GM23338 (cell line): ENCODE measurements at regions not wholly inside any gene's neighbourhood (a gene's known extent, or its start where the extent isn't known, plus 50 kb on each side); places are given as distances from the start of the nearest gene placed in this dataset.

Experiments used
- ATAC-seq: fragments of 200-7000 bp; cut with Tn5 transposase; 3 replicates; pipeline ENCODE4 v1.9.1; 2020
- DNase-seq: peaks from one replicate; pipeline ENCODE4 v3.0.0-alpha.2; 2015; ENCODE audit warnings: low spot score
- H2AFZ ChIP-seq: fragments of 200-600 bp; sonication (generic); 2 replicates; pipeline ENCODE4 v1.8.0; 2016; ENCODE audit warnings: antibody characterized with exemption, mild to moderate bottlenecking, moderate library complexity
- H3F3A ChIP-seq: fragments of 200-600 bp; sonication (generic); replicated peaks from 2 replicates; pipeline ENCODE4 v1.8.0; 2017; ENCODE audit warnings: antibody characterized with exemption, mixed run types, low read depth
- H3K27ac ChIP-seq: fragments of 200-600 bp; sonication (generic); 2 replicates; pipeline ENCODE4 v1.6.1; 2016; ENCODE audit warnings: low read depth
- H3K27me3 ChIP-seq: fragments of 200-600 bp; sonication (generic); 2 replicates; pipeline ENCODE4 v1.8.0; 2016; ENCODE audit warnings: mild to moderate bottlenecking, mixed run types, moderate library complexity; ENCODE audit not compliant: insufficient read depth
- H3K36me3 ChIP-seq: fragments of 200-600 bp; sonication (generic); 2 replicates; pipeline ENCODE4 v1.8.0; 2016; ENCODE audit warnings: mild to moderate bottlenecking; ENCODE audit not compliant: insufficient read depth
- H3K4me1 ChIP-seq: fragments of 200-600 bp; sonication (generic); 2 replicates; pipeline ENCODE4 v1.8.0; 2016; ENCODE audit warnings: mild to moderate bottlenecking, moderate library complexity; ENCODE audit not compliant: insufficient read depth
- H3K4me2 ChIP-seq: fragments of 200-600 bp; sonication (generic); 2 replicates; pipeline ENCODE4 v1.7.1; 2017; ENCODE audit warnings: mixed run types
- H3K4me3 ChIP-seq: fragments of 200-600 bp; sonication (generic); 2 replicates; pipeline ENCODE4 v1.6.1; 2016; ENCODE audit warnings: mixed run types
- H3K79me2 ChIP-seq: fragments of 200-600 bp; sonication (generic); replicated peaks from 2 replicates; pipeline ENCODE4 v1.8.0; 2017; ENCODE audit warnings: mild to moderate bottlenecking; ENCODE audit not compliant: insufficient read depth
- H3K9me2 ChIP-seq: fragments of 200-600 bp; sonication (generic); 2 replicates; pipeline ENCODE4 v1.8.0; 2017; ENCODE audit not compliant: insufficient read depth
- H4K20me1 ChIP-seq: fragments of 200-600 bp; sonication (generic); replicated peaks from 2 replicates; pipeline ENCODE4 v1.8.0; 2017; ENCODE audit warnings: mild to moderate bottlenecking; ENCODE audit not compliant: insufficient read depth
- H3K27ac Mint-ChIP-seq: 2 replicates; pipeline ENCODE4 v1.8.0; 2020; ENCODE audit warnings: inconsistent platforms, mild to moderate bottlenecking, moderate library complexity, mixed read lengths
- H3K27me3 Mint-ChIP-seq: 3 replicates; pipeline ENCODE4 v1.8.0; 2022; ENCODE audit warnings: low read depth, mild to moderate bottlenecking, moderate library complexity, mixed read lengths, inconsistent platforms; ENCODE audit not compliant: insufficient read depth, poor library complexity
- H3K36me3 Mint-ChIP-seq: 3 replicates; pipeline ENCODE4 v1.8.0; 2021; ENCODE audit warnings: low read depth, mild to moderate bottlenecking, inconsistent platforms, moderate library complexity, mixed read lengths
- H3K4me1 Mint-ChIP-seq: 3 replicates; pipeline ENCODE4 v1.8.0; 2020; ENCODE audit warnings: mild to moderate bottlenecking, inconsistent platforms, mixed read lengths
- H3K4me3 Mint-ChIP-seq: 3 replicates; pipeline ENCODE4 v1.8.0; 2021; ENCODE audit warnings: moderate library complexity, mild to moderate bottlenecking, inconsistent platforms, mixed read lengths
- H3K9me3 Mint-ChIP-seq: 3 replicates; pipeline ENCODE4 v1.8.0; 2020; ENCODE audit warnings: moderate library complexity, mild to moderate bottlenecking, inconsistent platforms, mixed read lengths
- EZH2 ChIP-seq: fragments of 200-600 bp; sonication (generic); IDR thresholded peaks from one replicate; pipeline ENCODE4 v1.8.0; 2017; ENCODE audit warnings: antibody characterized with exemption, mild to moderate bottlenecking, low read depth; ENCODE audit not compliant: unreplicated experiment
- EZH2phosphoT487 ChIP-seq: fragments of 200-600 bp; sonication (generic); IDR thresholded peaks from one replicate; pipeline ENCODE4 v1.8.1; 2018; ENCODE audit warnings: antibody characterized with exemption; ENCODE audit not compliant: unreplicated experiment
- JUNB ChIP-seq: IDR thresholded peaks from one replicate; pipeline ENCODE4 v1.6.1; 2016; ENCODE audit warnings: antibody characterized with exemption; ENCODE audit not compliant: unreplicated experiment
- NANOG ChIP-seq: IDR thresholded peaks from 2 replicates; pipeline ENCODE4 v1.6.1; 2016; ENCODE audit warnings: antibody characterized with exemption, borderline replicate concordance
- POLR2AphosphoS5 ChIP-seq: IDR thresholded peaks from 2 replicates; pipeline ENCODE4 v1.6.1; 2016; ENCODE audit warnings: antibody characterized with exemption, low read depth
- STAT1 ChIP-seq: IDR thresholded peaks from one replicate; pipeline ENCODE4 v1.6.1; 2016; ENCODE audit warnings: antibody characterized with exemption; ENCODE audit not compliant: unreplicated experiment
- ZNF114 ChIP-seq: fragments of 250-450 bp; sonication (Bioruptor Pico); IDR thresholded peaks from 2 replicates; pipeline ENCODE4 v1.5.0; 2020; ENCODE audit warnings: mild to moderate bottlenecking, moderate library complexity
- ZNF331 ChIP-seq: fragments of 250-450 bp; sonication (Bioruptor Pico); IDR thresholded peaks from 2 replicates; pipeline ENCODE4 v1.5.0; 2020; ENCODE audit warnings: low read depth, mild to moderate bottlenecking, moderate library complexity
- TF ChIP-seq, protein P1 (sequence below): IDR thresholded peaks from one replicate; pipeline ENCODE4 v1.6.1; 2018; ENCODE audit warnings: antibody characterized with exemption; ENCODE audit not compliant: unreplicated experiment
- TF ChIP-seq, protein P2 (sequence below): IDR thresholded peaks from 2 replicates; pipeline ENCODE4 v1.6.1; 2016; ENCODE audit warnings: antibody characterized with exemption
- TF ChIP-seq, protein P3 (sequence below), 2 experiments: fragments of 200-600 bp in 1 of 2; sonication (generic) in 1 of 2; conservative IDR thresholded peaks; 2 replicates each; pipeline versions ENCODE4 v1.5.1 to v1.6.1; 2016 to 2017; ENCODE audit warnings: antibody characterized with exemption in 2 of 2, low read depth in 2 of 2, mild to moderate bottlenecking in 2 of 2, moderate library complexity in 1 of 2

DNA sequence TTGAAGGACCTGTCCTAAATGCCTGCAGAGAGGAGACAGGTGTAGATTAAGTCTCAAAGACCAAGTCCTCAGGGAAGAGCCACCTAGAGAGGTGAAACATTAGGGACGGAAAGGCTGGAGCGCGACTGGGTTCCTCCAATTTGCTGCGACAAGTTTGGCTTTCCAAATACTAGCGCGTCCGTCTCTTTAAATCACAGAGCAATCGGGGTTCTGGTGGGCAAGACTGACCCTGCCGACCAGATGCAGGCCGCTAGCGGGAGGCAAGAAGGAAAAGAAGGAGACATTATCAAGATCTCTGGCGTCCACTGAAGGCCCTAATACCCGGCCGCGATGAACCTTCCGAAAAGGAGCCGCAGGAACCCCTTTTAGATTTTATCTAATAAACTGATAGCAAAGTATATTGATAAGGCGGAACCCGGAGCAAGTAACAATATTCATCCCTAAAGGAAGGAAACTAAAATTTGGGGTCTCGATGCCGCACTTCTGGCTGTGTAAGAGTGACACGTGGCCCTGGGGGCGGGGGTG is 128.2 kb upstream of the C11orf58 start:
- ATAC-seq (no peak), DNase-seq (peak; percentile 30)
- no peaks in the 10 kb centered on the region for H3K36me3 ChIP-seq
- peaks cover 100% of the 10 kb centered on the region for H3K27me3 ChIP-seq
- H3K9me2 ChIP-seq, result no peaks in the 10 kb centered on the region
- no peak overlapping the region; the same call in 1 of the 2 replicates for H2AFZ ChIP-seq
- H3K27ac Mint-ChIP-seq, result no peak overlapping the region
- H3K27me3 Mint-ChIP-seq, result peaks cover 21% of the 10 kb centered on the region
- peaks cover 4% of the 10 kb centered on the region; the same call in 1 of the 2 replicates for H3F3A ChIP-seq
- H3K4me3 ChIP-seq, result peak overlapping the region; percentile 51
- peaks cover 36% of the 10 kb centered on the region for H3K4me1 ChIP-seq
- H3K36me3 Mint-ChIP-seq, result no peaks in the 10 kb centered on the region
- no peak overlapping the region for H3K27ac ChIP-seq
- peaks cover 31% of the 10 kb centered on the region for H4K20me1 ChIP-seq
- H3K4me2 ChIP-seq, result peak overlapping the region; percentile 76
- peak overlapping the region; percentile 55 for H3K4me3 Mint-ChIP-seq
- H3K79me2 ChIP-seq, result no peaks in the 10 kb centered on the region
- peaks cover 38% of the 10 kb centered on the region for H3K4me1 Mint-ChIP-seq
- TF ChIP-seq, protein P1, sequence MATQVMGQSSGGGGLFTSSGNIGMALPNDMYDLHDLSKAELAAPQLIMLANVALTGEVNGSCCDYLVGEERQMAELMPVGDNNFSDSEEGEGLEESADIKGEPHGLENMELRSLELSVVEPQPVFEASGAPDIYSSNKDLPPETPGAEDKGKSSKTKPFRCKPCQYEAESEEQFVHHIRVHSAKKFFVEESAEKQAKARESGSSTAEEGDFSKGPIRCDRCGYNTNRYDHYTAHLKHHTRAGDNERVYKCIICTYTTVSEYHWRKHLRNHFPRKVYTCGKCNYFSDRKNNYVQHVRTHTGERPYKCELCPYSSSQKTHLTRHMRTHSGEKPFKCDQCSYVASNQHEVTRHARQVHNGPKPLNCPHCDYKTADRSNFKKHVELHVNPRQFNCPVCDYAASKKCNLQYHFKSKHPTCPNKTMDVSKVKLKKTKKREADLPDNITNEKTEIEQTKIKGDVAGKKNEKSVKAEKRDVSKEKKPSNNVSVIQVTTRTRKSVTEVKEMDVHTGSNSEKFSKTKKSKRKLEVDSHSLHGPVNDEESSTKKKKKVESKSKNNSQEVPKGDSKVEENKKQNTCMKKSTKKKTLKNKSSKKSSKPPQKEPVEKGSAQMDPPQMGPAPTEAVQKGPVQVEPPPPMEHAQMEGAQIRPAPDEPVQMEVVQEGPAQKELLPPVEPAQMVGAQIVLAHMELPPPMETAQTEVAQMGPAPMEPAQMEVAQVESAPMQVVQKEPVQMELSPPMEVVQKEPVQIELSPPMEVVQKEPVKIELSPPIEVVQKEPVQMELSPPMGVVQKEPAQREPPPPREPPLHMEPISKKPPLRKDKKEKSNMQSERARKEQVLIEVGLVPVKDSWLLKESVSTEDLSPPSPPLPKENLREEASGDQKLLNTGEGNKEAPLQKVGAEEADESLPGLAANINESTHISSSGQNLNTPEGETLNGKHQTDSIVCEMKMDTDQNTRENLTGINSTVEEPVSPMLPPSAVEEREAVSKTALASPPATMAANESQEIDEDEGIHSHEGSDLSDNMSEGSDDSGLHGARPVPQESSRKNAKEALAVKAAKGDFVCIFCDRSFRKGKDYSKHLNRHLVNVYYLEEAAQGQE, result no peak
- TF ChIP-seq ZNF331 (CRISPR knock-in tag) (no peak), EZH2phosphoT487 (peak; percentile 65), EZH2 (peak; percentile 99)
- no peaks in the 10 kb centered on the region; the same call in 2 of the 3 replicates for H3K9me3 Mint-ChIP-seq

DNA sequence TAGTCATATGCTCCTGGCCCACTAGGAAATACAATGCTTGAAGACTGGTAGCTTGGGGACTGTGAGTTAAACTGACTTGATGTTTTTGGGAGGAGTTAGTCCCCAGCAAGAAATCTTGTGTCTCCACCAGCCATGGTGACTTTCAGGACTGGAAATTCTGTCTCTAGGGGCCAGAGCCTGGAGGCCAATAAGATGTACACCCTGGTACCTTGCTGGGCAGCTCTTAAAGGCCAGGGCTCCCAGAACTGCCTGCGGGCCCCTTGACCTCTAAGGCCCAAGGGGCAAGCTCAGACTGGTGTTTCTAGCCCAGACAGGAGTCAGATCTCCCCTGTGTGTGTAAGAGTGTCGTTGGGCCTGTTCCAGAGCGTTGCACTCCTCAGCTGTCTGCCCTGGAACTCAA is 128.7 kb upstream of the C11orf58 start:
- Histone ChIP-seq H2AFZ (no peak overlapping the region; the same call in 1 of the 2 replicates), H3K27me3 (peaks cover 100% of the 10 kb centered on the region), H3F3A (peaks cover 4% of the 10 kb centered on the region; the same call in 1 of the 2 replicates), H4K20me1 (peaks cover 31% of the 10 kb centered on the region), H3K4me1 (peaks cover 36% of the 10 kb centered on the region), H3K36me3 (no peaks in the 10 kb centered on the region), H3K9me2 (no peaks in the 10 kb centered on the region), H3K79me2 (no peaks in the 10 kb centered on the region), H3K27ac (no peak overlapping the region), H3K4me3 (peak overlapping the region; percentile 51; the same call in 1 of the 2 replicates), H3K4me2 (peak overlapping the region; percentile 76; the same call in 1 of the 2 replicates)
- DNase-seq (peak; percentile 2), ATAC-seq (no peak)
- Mint-ChIP-seq H3K9me3 (no peaks in the 10 kb centered on the region; the same call in 2 of the 3 replicates), H3K27me3 (peaks cover 19% of the 10 kb centered on the region), H3K27ac (no peak overlapping the region), H3K36me3 (no peaks in the 10 kb centered on the region), H3K4me1 (peaks cover 38% of the 10 kb centered on the region), H3K4me3 (peak overlapping the region; percentile 55; the same call in 1 of the 3 replicates)
- TF ChIP-seq, protein P2, sequence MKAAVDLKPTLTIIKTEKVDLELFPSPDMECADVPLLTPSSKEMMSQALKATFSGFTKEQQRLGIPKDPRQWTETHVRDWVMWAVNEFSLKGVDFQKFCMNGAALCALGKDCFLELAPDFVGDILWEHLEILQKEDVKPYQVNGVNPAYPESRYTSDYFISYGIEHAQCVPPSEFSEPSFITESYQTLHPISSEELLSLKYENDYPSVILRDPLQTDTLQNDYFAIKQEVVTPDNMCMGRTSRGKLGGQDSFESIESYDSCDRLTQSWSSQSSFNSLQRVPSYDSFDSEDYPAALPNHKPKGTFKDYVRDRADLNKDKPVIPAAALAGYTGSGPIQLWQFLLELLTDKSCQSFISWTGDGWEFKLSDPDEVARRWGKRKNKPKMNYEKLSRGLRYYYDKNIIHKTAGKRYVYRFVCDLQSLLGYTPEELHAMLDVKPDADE, result no peak
- TF ChIP-seq STAT1 (no peak), ZNF331 (CRISPR knock-in tag) (no peak), JUNB (no peak), ZNF114 (CRISPR knock-in tag) (no peak), POLR2AphosphoS5 (no peak), EZH2phosphoT487 (no peak), EZH2 (no peak), NANOG (no peak)
- TF ChIP-seq, protein P3, sequence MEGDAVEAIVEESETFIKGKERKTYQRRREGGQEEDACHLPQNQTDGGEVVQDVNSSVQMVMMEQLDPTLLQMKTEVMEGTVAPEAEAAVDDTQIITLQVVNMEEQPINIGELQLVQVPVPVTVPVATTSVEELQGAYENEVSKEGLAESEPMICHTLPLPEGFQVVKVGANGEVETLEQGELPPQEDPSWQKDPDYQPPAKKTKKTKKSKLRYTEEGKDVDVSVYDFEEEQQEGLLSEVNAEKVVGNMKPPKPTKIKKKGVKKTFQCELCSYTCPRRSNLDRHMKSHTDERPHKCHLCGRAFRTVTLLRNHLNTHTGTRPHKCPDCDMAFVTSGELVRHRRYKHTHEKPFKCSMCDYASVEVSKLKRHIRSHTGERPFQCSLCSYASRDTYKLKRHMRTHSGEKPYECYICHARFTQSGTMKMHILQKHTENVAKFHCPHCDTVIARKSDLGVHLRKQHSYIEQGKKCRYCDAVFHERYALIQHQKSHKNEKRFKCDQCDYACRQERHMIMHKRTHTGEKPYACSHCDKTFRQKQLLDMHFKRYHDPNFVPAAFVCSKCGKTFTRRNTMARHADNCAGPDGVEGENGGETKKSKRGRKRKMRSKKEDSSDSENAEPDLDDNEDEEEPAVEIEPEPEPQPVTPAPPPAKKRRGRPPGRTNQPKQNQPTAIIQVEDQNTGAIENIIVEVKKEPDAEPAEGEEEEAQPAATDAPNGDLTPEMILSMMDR (conservative IDR thresholded peaks at IDR 0.05; ENCODE audit: low read depth in 2 of 2), result no peak
